SIG-M5 treated with dmso at 0.1 percent for 504 hours (cell line): ENCODE measurements at regions not wholly inside any gene's neighbourhood (a gene's known extent, or its start where the extent isn't known, plus 50 kb on each side); places are given as distances from the start of the nearest gene placed in this dataset.
A peak's percentile ranks its signal among the peaks of the same experiment; 100 is the strongest.

ENCODE experiments used
- DNase-seq: peaks from one replicate; lab custom pipeline; 2025; ENCODE audit not compliant: unreplicated experiment; lab: John Stamatoyannopoulos, UW

DNA sequence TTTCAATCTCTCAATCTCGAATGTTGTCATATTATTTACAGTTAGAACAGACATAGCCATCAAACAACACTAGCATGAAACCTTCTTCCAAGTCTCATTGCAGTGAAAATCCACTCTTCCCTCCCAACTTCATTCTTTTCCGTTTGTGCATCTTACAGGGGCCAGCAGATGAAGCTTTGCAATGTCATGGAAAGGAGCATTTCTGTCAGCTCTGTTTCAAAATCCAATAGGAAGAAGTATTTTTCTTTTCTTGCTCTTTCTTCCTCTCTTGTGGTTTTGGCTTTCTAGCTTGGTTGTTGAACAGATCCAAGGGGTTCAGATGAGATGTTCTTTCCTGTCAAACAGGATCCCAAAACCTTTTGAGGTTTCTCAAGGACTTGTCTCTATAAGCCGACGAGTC is 416.6 kb downstream of the AEBP2 start:
- no peak for DNase-seq

GRCh38 chr12:19856389-19856788 is 417.1 kb downstream of the AEBP2 start:
- no peak for DNase-seq

DNA sequence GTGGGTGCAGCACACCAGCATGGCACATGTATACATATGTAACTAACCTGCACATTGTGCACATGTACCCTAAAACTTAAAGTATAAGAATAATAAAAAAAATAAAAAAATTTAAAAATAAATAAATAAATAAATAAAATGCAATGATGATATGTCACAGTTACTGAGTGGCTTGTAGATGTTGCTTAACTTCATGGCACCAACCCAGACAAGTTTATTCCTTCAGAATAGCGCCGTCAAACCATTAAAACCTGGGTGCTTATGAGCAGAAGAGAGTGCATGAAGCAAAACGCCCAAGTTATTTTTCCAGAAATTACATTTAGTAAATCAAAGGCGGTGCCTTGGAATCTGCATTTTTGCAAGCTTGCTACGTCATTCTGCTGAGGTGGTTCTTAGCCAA is 417.9 kb downstream of the AEBP2 start:
- DNase-seq = no peak

- no peak for DNase-seq
Measured at GRCh38 chr12:19867151-19867550, 427.9 kb downstream of the AEBP2 start.

- no peak for DNase-seq
Measured at GRCh38 chr12:19867970-19868369, 428.7 kb downstream of the AEBP2 start.

GRCh38 chr12:19869413-19869812 is 430.1 kb downstream of the AEBP2 start:
- DNase-seq = no peak

GRCh38 chr12:19872621-19873540 is 433.6 kb downstream of the AEBP2 start:
- no peak for DNase-seq

DNA sequence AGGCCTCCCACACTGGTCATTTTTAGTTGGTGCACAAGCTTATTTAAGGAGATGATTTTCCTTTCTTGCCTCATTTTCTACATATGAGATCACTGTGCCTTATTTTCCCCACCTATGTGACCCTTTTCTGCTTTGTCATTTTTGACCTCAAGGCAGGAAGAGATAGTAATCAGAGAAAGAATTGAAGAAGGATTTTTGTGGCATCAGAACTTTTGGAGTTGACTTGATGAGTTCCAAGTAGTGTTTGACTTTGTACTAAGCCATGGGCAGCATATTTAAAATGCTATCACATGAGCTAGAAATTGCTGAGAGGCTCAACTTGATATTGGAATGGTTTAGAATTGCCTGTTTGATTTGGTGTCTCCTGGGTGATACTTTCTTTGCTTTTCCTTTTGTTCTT is 440.8 kb downstream of the AEBP2 start:
- DNase-seq = no peak

DNA sequence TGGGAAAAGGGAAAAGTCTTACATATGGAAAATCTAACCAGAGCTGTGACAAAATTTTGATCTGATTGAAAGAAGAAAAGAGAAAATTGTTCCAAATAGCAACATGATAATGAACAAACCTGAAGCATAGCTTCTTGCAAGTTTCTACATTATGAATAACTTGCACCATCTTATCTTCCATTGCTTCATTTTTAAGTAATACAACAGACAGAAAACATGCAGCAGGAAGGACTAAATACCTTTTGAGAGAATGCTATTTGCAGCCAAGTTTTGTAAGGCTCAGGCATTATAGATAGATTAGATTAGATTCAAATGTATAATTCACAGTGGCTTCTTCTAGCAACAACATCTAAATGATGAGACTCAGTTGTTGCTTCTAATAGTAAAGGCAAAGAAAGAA is 441.4 kb downstream of the AEBP2 start:
- no peak for DNase-seq

- no peak for DNase-seq
Measured at GRCh38 chr12:19882346-19882745, 443.1 kb downstream of the AEBP2 start.

DNA sequence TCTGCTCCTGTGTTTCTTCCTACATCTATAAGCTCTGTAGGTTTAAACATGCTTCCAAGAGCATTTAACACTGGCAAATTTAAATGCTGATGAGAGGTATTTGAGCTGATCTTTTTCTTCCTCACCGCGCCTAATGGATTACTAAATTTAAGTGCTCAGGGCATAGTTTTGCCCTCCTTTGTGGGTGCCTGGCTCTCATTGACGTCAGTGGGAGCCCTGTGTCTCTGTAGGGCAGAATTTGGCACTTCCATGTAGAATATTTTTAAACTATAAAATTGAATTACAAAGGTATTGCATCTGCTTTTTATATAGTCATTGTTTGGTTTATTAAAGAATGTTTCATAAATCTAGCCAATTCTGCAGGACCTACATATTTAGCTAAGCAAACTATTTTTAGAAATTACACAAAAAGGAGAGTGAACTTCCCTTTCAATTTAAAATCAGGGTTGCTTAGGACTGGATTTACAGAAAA is 444.8 kb downstream of the AEBP2 start:
- no peak for DNase-seq

DNA sequence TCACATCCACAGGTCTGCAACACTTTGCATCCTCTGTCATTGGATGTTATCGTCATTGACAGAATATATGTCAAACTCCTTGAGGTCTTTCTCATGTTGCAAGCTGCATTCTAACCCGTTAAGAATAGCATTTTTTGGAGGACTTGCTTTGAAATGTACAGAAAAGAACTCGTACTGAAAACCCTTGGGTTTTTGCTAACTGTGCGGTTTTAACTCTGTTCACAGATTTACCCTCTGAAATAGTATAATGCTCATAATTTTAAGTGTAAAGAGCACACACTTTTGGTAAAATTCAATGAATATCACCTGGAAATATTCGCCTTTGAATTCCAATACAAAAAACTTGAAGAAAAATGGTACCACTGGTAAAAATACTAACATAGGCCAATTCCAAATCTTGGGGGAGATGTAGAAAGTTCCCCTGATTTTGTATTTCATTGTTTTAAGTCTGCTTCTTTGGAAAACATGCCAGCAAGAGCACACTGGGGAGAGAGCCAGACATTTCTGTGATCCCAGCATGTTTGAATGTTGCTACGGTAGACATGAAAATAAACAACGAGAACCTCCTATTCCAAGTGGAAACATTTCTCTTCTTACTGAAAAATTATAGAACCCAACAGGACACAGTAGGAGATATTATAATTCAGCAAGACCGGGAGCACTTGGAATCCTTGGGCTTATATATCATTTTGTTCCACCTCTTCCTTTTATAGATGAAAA is 446.0 kb downstream of the AEBP2 start:
- no peak for DNase-seq

DNA sequence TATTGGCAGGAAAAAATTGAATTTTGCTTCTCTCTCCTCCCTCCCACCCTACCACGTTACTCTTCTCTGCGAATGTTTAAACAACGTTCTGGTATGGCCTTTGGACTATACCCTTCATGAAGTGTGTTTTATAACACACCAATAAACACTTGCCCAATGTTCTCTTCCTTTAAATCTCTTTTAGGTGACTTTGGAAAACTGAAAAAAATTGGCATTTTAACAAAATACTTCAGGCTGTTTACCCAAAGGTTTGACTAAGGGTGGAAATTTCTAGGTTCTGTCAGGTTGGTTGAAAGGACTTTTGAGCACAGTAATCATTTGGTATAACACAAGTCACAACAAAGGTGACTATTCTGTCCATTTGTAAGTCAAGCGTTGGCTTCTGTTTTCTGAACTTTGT is 446.8 kb downstream of the AEBP2 start:
- DNase-seq = no peak

DNA sequence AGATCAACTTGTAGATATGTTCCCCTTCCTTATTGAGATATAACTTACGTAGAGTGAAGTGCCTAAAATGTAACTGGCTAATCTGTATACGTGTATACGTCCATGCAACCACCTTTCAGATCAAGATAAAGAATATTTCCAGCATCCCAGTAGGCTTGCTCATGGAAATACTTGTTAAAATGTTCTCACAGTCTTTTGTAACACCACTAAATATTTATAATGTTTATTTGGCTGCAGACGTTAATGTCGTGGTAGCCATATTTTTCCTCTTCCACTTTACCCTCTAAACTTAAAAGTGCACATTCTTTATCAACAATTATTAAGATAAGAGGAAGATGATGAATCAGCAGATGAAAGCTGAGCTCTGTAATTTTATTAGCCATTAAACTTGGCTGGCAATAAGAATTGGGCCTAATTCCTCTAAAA is 447.4 kb downstream of the AEBP2 start:
- no peak for DNase-seq

GRCh38 chr12:19890024-19890423 is 450.7 kb downstream of the AEBP2 start:
- DNase-seq = no peak

DNA sequence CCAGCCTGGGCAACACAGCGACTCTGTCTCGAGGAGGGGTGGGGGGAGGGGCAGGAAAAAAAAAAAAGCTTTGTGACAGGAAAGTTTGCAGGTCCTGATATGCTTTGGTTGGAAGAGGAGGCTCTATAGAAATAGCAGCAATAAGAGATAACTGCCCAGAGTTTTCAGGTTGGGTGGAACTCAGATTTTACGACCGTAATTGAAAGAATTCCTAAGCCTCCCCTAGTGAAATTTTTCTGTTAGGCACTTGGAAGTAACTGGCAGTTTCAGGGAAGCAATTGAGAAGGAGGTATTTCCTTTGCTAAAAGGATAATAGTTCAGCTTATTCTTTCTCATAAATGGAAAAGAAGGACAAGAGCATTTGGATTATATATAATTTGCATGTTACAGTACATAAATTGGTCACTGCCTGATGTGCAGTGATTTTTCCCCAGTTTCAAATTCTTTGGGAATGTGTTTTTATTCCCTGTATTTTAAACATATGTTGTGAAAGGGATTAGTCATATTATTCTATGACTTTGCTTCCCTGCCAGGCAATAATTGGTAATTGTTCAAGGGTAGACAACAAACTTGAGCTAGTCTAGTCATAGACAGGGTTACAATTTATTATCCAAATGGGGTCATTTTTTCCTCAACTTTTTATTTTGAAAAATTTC is 452.8 kb downstream of the AEBP2 start:
- no peak for DNase-seq

- DNase-seq = no peak
Measured at GRCh38 chr12:19893514-19893913, 454.2 kb downstream of the AEBP2 start.

DNA sequence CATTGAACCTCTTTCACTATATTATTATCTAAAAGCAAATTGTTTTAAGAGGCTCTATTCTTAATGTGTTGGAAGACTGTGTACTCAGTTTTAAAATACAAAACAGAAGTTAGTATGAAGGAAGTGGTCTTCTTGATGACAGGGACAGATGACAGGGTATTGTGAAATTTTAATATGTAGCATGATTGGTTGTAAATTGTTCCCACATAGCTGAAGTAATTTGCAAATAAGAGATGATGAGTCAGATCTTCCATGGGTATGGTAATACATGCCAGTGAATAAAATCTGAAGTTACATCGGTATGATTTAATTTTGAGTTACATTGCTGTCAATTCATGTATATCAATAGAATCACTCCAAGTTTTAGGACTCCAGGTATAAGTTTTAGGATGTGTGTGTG is 454.8 kb downstream of the AEBP2 start:
- DNase-seq = peak; percentile 51

GRCh38 chr12:19894803-19895202 is 455.5 kb downstream of the AEBP2 start:
- DNase-seq = no peak

GRCh38 chr12:19895246-19896020 is 456.1 kb downstream of the AEBP2 start:
- no peak for DNase-seq

DNA sequence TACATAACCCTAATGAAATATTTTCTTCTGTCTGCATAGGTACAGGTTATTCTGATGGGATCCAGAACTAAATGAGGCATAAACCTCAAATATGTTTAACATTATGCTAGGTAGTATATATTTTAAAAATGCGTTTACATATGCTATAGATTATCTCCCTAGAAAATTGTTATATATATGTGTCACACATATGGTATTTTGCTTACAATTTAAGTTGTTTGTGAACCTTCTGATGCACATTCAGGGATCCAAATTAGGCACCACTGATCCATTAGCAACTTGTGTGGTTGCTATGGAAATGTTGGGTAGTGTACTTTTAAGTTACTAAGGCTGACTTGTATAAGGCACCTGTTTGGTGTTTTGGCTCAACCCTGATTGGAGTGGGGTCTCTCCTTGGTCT is 456.7 kb downstream of the AEBP2 start:
- no peak for DNase-seq
